ENCODE measurements at regions not wholly inside any gene's neighbourhood (a gene's known extent, or its start where the extent isn't known, plus 50 kb on each side); places are given as distances from the start of the nearest gene placed in this dataset.
"Not testable (repeated sequence)": the region's sequence is repeated elsewhere in the genome, so short reads cannot be mapped to it uniquely, and the experiment has no call there.

- DNase-seq: no peak
Observed at GRCh38 chr6:92267335-92267734, 1152.0 kb downstream of the EPHA7 start.

GRCh38 chr6:92263864-92264263 is 1155.5 kb downstream of the EPHA7 start:
- DNase-seq: no peak

- DNase-seq: no peak
Observed at GRCh38 chr6:92259171-92259570, 1160.2 kb downstream of the EPHA7 start.

GRCh38 chr6:92243315-92243714 is 1176.0 kb downstream of the EPHA7 start:
- no peak for DNase-seq

- no peak for DNase-seq
Observed at GRCh38 chr6:92231171-92231701, 1188.1 kb downstream of the EPHA7 start.

- DNase-seq: not testable (repeated sequence)
Observed at GRCh38 chr6:92219987-92220386, 1199.4 kb downstream of the EPHA7 start.

- DNase-seq: no peak
Observed at GRCh38 chr6:92216717-92217116, 1202.6 kb downstream of the EPHA7 start.

GRCh38 chr6:92201618-92202017 is 1217.7 kb downstream of the EPHA7 start:
- DNase-seq: no peak

- DNase-seq: no peak
Observed at GRCh38 chr6:92196325-92196724, 1223.0 kb downstream of the EPHA7 start.

GRCh38 chr6:92195796-92196195 is 1223.6 kb downstream of the EPHA7 start:
- DNase-seq: no peak

- no peak for DNase-seq
Observed at GRCh38 chr6:92188016-92188415, 1231.3 kb downstream of the EPHA7 start.

- no peak for DNase-seq
Observed at GRCh38 chr6:92184933-92185332, 1234.4 kb downstream of the EPHA7 start.

- no peak for DNase-seq
Observed at GRCh38 chr6:92181347-92181746, 1238.0 kb downstream of the EPHA7 start.

- DNase-seq: no peak
Observed at GRCh38 chr6:92180090-92180489, 1239.3 kb downstream of the EPHA7 start.

GRCh38 chr6:92176666-92177065 is 1242.7 kb downstream of the EPHA7 start:
- DNase-seq: no peak

- peak; percentile 9 for DNase-seq
Observed at GRCh38 chr6:92174398-92175073, 1244.8 kb downstream of the EPHA7 start.

- no peak for DNase-seq
Observed at GRCh38 chr6:92169506-92169905, 1249.9 kb downstream of the EPHA7 start.

GRCh38 chr6:92166666-92167065 is 1252.7 kb downstream of the EPHA7 start:
- DNase-seq: no peak

GRCh38 chr6:92161953-92162352 is 1257.4 kb downstream of the EPHA7 start:
- DNase-seq: no peak

- no peak for DNase-seq
Observed at GRCh38 chr6:92160226-92160625, 1259.1 kb downstream of the EPHA7 start.

- DNase-seq: no peak
Observed at GRCh38 chr6:92159046-92159445, 1260.3 kb downstream of the EPHA7 start.

GRCh38 chr6:92150553-92150952 is 1268.8 kb downstream of the EPHA7 start:
- DNase-seq: no peak

- DNase-seq: no peak
Observed at GRCh38 chr6:92147246-92147645, 1272.1 kb downstream of the EPHA7 start.

- no peak for DNase-seq
Observed at GRCh38 chr6:92139601-92140000, 1279.8 kb downstream of the EPHA7 start.

- no peak for DNase-seq
Observed at GRCh38 chr6:92132957-92133356, 1286.4 kb downstream of the EPHA7 start.

Measured in fibroblast of skin of back (primary cell).